ENCODE measurements at regions not wholly inside any gene's neighbourhood (a gene's known extent, or its start where the extent isn't known, plus 50 kb on each side); places are given as distances from the start of the nearest gene placed in this dataset.

- POLR2A ChIA-PET (ENCODE audit: low non-redundant PET), result no interaction called here
- intact Hi-C loops (cut with micrococcal nuclease; ENCODE audit: unreplicated experiment), result no loop called here
- no TSS peak for BruUV-seq (replicated peaks)
- H3K27ac ChIP-seq (ENCODE audit: low read depth, low read length, poor library complexity, severe bottlenecking), result no peak overlapping the region
- TF ChIP-seq EZH2 (IDR thresholded peaks at IDR 0.05; ENCODE audit: borderline replicate concordance, low read depth, low read length, poor library complexity, severe bottlenecking), result no peak
- no peak for TF ChIP-seq CTCF (conservative IDR thresholded peaks at IDR 0.05; ENCODE audit: low read depth, low read length)
- H3K4me3 ChIP-seq (ENCODE audit: low read depth, low read length, poor library complexity, severe bottlenecking), result no peak overlapping the region
- no peak for DNase-seq (ENCODE audit: low spot score)
- no peaks in the 10 kb centered on the region for H3K27me3 ChIP-seq (replicated peaks; ENCODE audit: insufficient read depth, low read depth, low read length, poor library complexity)
- H3K4me1 ChIP-seq (ENCODE audit: insufficient read depth, low read length, poor library complexity, severe bottlenecking), result no peaks in the 10 kb centered on the region
- no peaks in the 10 kb centered on the region for H3K9me3 ChIP-seq (ENCODE audit: low read depth, low read length, poor library complexity, severe bottlenecking)
- CTCF ChIA-PET, result no interaction called here
- no peaks in the 10 kb centered on the region for H3K36me3 ChIP-seq (ENCODE audit: insufficient read depth, low read length, poor library complexity, severe bottlenecking)
Measured at GRCh38 chr12:47573146-47573659, 132.6 kb downstream of the RPAP3 start.

GRCh38 chr12:47570151-47570550 lies 135.7 kb downstream of the RPAP3 start:
- no peak overlapping the region for H3K27ac ChIP-seq (ENCODE audit: low read depth, low read length, poor library complexity, severe bottlenecking)
- H3K9me3 ChIP-seq (ENCODE audit: low read depth, low read length, poor library complexity, severe bottlenecking), result no peaks in the 10 kb centered on the region
- no peaks in the 10 kb centered on the region for H3K27me3 ChIP-seq (replicated peaks; ENCODE audit: insufficient read depth, low read depth, low read length, poor library complexity)
- no peak for TF ChIP-seq EZH2 (IDR thresholded peaks at IDR 0.05; ENCODE audit: borderline replicate concordance, low read depth, low read length, poor library complexity, severe bottlenecking)
- no peak for TF ChIP-seq CTCF (conservative IDR thresholded peaks at IDR 0.05; ENCODE audit: low read depth, low read length)
- ChIA-PET CTCF (no interaction called here), POLR2A (ENCODE audit: low non-redundant PET) (no interaction called here)
- no peak for DNase-seq (ENCODE audit: low spot score)
- intact Hi-C loops (cut with micrococcal nuclease; ENCODE audit: unreplicated experiment), result no loop called here
- H3K36me3 ChIP-seq (ENCODE audit: insufficient read depth, low read length, poor library complexity, severe bottlenecking), result no peaks in the 10 kb centered on the region
- H3K4me3 ChIP-seq (ENCODE audit: low read depth, low read length, poor library complexity, severe bottlenecking), result no peak overlapping the region
- BruUV-seq (replicated peaks), result no TSS peak
- no peaks in the 10 kb centered on the region for H3K4me1 ChIP-seq (ENCODE audit: insufficient read depth, low read length, poor library complexity, severe bottlenecking)

GRCh38 chr12:47562201-47562600 lies 143.6 kb downstream of the RPAP3 start:
- Histone ChIP-seq H3K9me3 (ENCODE audit: low read depth, low read length, poor library complexity, severe bottlenecking) (no peaks in the 10 kb centered on the region), H3K27me3 (replicated peaks; ENCODE audit: insufficient read depth, low read depth, low read length, poor library complexity) (no peaks in the 10 kb centered on the region), H3K4me3 (ENCODE audit: low read depth, low read length, poor library complexity, severe bottlenecking) (no peak overlapping the region), H3K36me3 (ENCODE audit: insufficient read depth, low read length, poor library complexity, severe bottlenecking) (no peaks in the 10 kb centered on the region), H3K27ac (ENCODE audit: low read depth, low read length, poor library complexity, severe bottlenecking) (no peak overlapping the region), H3K4me1 (ENCODE audit: insufficient read depth, low read length, poor library complexity, severe bottlenecking) (no peaks in the 10 kb centered on the region)
- intact Hi-C loops (cut with micrococcal nuclease; ENCODE audit: unreplicated experiment), result no loop called here
- BruUV-seq (replicated peaks), result no TSS peak
- TF ChIP-seq CTCF (conservative IDR thresholded peaks at IDR 0.05; ENCODE audit: low read depth, low read length) (no peak), EZH2 (IDR thresholded peaks at IDR 0.05; ENCODE audit: borderline replicate concordance, low read depth, low read length, poor library complexity, severe bottlenecking) (no peak)
- DNase-seq (ENCODE audit: low spot score), result no peak
- POLR2A ChIA-PET (ENCODE audit: low non-redundant PET), result no interaction called here
- CTCF ChIA-PET, result no interaction called here
